B cell (primary cell): ENCODE measurements at regions not wholly inside any gene's neighbourhood (a gene's known extent, or its start where the extent isn't known, plus 50 kb on each side); places are given as distances from the start of the nearest gene placed in this dataset.

Experiments used
- ATAC-seq: fragments of 200-7000 bp; cut with Tn5 transposase; one replicate; pipeline ENCODE4 v1.10.0; 2021; ENCODE audit warnings: low read depth, mild to moderate bottlenecking, moderate number of reproducible peaks, moderate library complexity
- CTCF ChIA-PET: fragments of 350-600 bp; sonication (Branson Sonifier 250); formaldehyde crosslinking; loops from one replicate; lab custom pipeline; 2021; ENCODE audit warnings: antibody characterized with exemption, inconsistent platforms; lab: Charles Lee
- POLR2A ChIA-PET: fragments of 350-600 bp; sonication (Branson Sonifier 250); formaldehyde crosslinking; loops from one replicate; lab custom pipeline; 2021; ENCODE audit warnings: antibody characterized with exemption; lab: Charles Lee
- DNase-seq: peaks from one replicate; pipeline ENCODE4 v3.0.0; 2013
- H2AFZ ChIP-seq: 2 replicates; pipeline ENCODE4 v1.6.1; 2012; ENCODE audit warnings: mild to moderate bottlenecking, low read depth, low read length; ENCODE audit not compliant: insufficient read depth, poor library complexity, severe bottlenecking
- H3K27ac ChIP-seq, 2 donors: 1 replicate in 1 of 2; 2 replicates in 1 of 2; pipeline ENCODE4 v1.5.1; 2012 to 2013; ENCODE audit warnings: low read length in 2 of 2, mild to moderate bottlenecking in 2 of 2, moderate library complexity in 1 of 2
- H3K27me3 ChIP-seq, 4 experiments: fragments of 200-600 bp in 1 of 4; sonication (generic) in 1 of 4; replicated peaks in 1 of 4; 1 replicate in 2 of 4; 2 replicates in 2 of 4; pipeline versions ENCODE4 v1.6.1 to v1.7.0; 2013 to 2016; ENCODE audit warnings: low read length in 3 of 4, mild to moderate bottlenecking in 2 of 4, mixed read lengths in 1 of 4, moderate library complexity in 1 of 4; ENCODE audit not compliant: insufficient read depth in 4 of 4, control insufficient read depth in 3 of 4; ENCODE audit errors: control extremely low read depth in 1 of 4
- H3K36me3 ChIP-seq, 2 experiments: replicated peaks in 1 of 2; 1 replicate in 1 of 2; 2 replicates in 1 of 2; pipeline versions ENCODE4 v1.6.1 to v1.7.1; 2013; ENCODE audit warnings: low read length in 1 of 2; ENCODE audit not compliant: insufficient read depth in 2 of 2, control insufficient read depth in 1 of 2; ENCODE audit errors: control extremely low read depth in 1 of 2, extremely low read depth in 1 of 2
- H3K4me1 ChIP-seq, 2 donors: fragments of 200-600 bp in 1 of 2; sonication (generic) in 1 of 2; 1 replicate in 1 of 2; 2 replicates in 1 of 2; pipeline versions ENCODE4 v1.5.1 to v1.6.1; 2013 to 2017; ENCODE audit warnings: low read length in 2 of 2; ENCODE audit not compliant: control insufficient read depth in 2 of 2, insufficient read depth in 2 of 2
- H3K4me2 ChIP-seq: replicated peaks from 2 replicates; pipeline ENCODE3; 2012; ENCODE audit warnings: mild to moderate bottlenecking, low read depth, low read length; ENCODE audit not compliant: poor library complexity, severe bottlenecking
- H3K4me3 ChIP-seq, 5 experiments: fragments of 200-600 bp in 1 of 5; sonication (generic) in 1 of 5; 1 replicate in 3 of 5; 2 replicates in 2 of 5; pipeline versions ENCODE4 v1.5.1 to v1.7.0; 2011 to 2016; ENCODE audit warnings: low read length in 4 of 5, mild to moderate bottlenecking in 4 of 5, low read depth in 2 of 5, control low read depth in 1 of 5, moderate library complexity in 1 of 5; ENCODE audit not compliant: insufficient read depth in 1 of 5; ENCODE audit errors: control extremely low read depth in 1 of 5, extremely low read depth in 1 of 5
- H3K79me2 ChIP-seq: fragments of 200-600 bp; sonication (generic); one replicate; pipeline ENCODE4 v1.6.0; 2016; ENCODE audit warnings: low read length; ENCODE audit not compliant: control insufficient read depth, insufficient read depth
- H3K9ac ChIP-seq: fragments of 200-600 bp; sonication (generic); 2 replicates; pipeline ENCODE4 v1.6.1; 2017; ENCODE audit warnings: mild to moderate bottlenecking, low read length, moderate library complexity
- H3K9me3 ChIP-seq, 3 donors: one replicate each; pipeline versions ENCODE4 v1.6.1 to v1.7.1; 2013; ENCODE audit warnings: low read length in 2 of 3; ENCODE audit not compliant: control insufficient read depth in 2 of 3, insufficient read depth in 1 of 3; ENCODE audit errors: control extremely low read depth in 1 of 3
- H4K20me1 ChIP-seq: 2 replicates; pipeline ENCODE4 v1.6.0; 2012; ENCODE audit warnings: mild to moderate bottlenecking, low read length; ENCODE audit not compliant: insufficient read depth, control insufficient read depth, poor library complexity, severe bottlenecking
- H3K27ac Mint-ChIP-seq: one replicate; pipeline ENCODE4 v1.8.0; 2021; ENCODE audit warnings: mixed read lengths
- H3K27me3 Mint-ChIP-seq: one replicate; pipeline ENCODE4 v1.8.0; 2021; ENCODE audit warnings: mixed read lengths
- H3K4me1 Mint-ChIP-seq: one replicate; pipeline ENCODE4 v1.8.0; 2021; ENCODE audit warnings: mixed read lengths
- H3K4me3 Mint-ChIP-seq: one replicate; pipeline ENCODE4 v1.8.0; 2021; ENCODE audit warnings: mixed read lengths
- H3K9me3 Mint-ChIP-seq: one replicate; pipeline ENCODE4 v1.8.0; 2022; ENCODE audit warnings: mixed read lengths; ENCODE audit not compliant: insufficient read depth
- CTCF ChIP-seq: fragments of 200-600 bp; IDR thresholded peaks from one replicate; pipeline ENCODE4 v1.8.0; 2022; ENCODE audit warnings: antibody characterized with exemption, mild to moderate bottlenecking
- EZH2 ChIP-seq: IDR thresholded peaks from 2 replicates; pipeline ENCODE4 v1.6.1; 2012; ENCODE audit warnings: borderline replicate concordance, low read depth, mild to moderate bottlenecking, moderate library complexity, low read length; ENCODE audit not compliant: insufficient read depth, poor library complexity, severe bottlenecking
- WGBS: methylation state at CpG from one replicate; pipeline ENCODE4 v1.1.5; 2013; ENCODE audit warnings: missing lambda C conversion rate; ENCODE audit not compliant: insufficient coverage; 5-methylcytosine and 5-hydroxymethylcytosine counted together
- intact Hi-C: fragments of 100-400 bp; cut with micrococcal nuclease; formaldehyde crosslinking; loops from one replicate; pipeline ENCODE4 v1.10.0; 2022

- CTCF ChIA-PET: interaction anchor here (1.0 kb wide), 1 partner anchor 326 kb away, joined by 4 read pairs; no protein-coding TSS in a partner anchor
- Histone ChIP-seq H3K4me3 (no peak overlapping the region), H3K27me3 (no peaks in the 10 kb centered on the region), H2AFZ (no peak overlapping the region), H4K20me1 (no peaks in the 10 kb centered on the region), H3K9me3 (peaks cover 0 to under 1% (median 0%) of the 10 kb centered on the region in 3 donors), H3K9ac (no peak overlapping the region), H3K79me2 (no peaks in the 10 kb centered on the region), H3K4me2 (no peak overlapping the region), H3K27ac (no peak overlapping the region), H3K36me3 (no peaks in the 10 kb centered on the region), H3K4me1 (no peaks in the 10 kb centered on the region)
- Mint-ChIP-seq H3K27me3 (no peaks in the 10 kb centered on the region), H3K27ac (no peak overlapping the region), H3K4me3 (no peak overlapping the region), H3K9me3 (no peaks in the 10 kb centered on the region), H3K4me1 (no peaks in the 10 kb centered on the region)
- WGBS: 100% methylated on average over 1 of the region's 1 CpG
- intact Hi-C loops: no loop called here
- ATAC-seq (no peak), DNase-seq (no peak)
- TF ChIP-seq CTCF (no peak), EZH2 (no peak)
- POLR2A ChIA-PET: no interaction called here
These were observed 160.0 kb downstream of the UBE2E3 start for GRCh38 chr2:181140414-181140813.

GRCh38 chr2:181140928-181141327 is 160.5 kb downstream of the UBE2E3 start:
- H3K4me3 ChIP-seq: no peak overlapping the region
- no peak overlapping the region for H2AFZ ChIP-seq
- no peak overlapping the region for H3K9ac ChIP-seq
- peaks cover 0 to 5% (median 0%) of the 10 kb centered on the region in 3 donors for H3K9me3 ChIP-seq
- H3K79me2 ChIP-seq: no peaks in the 10 kb centered on the region
- Mint-ChIP-seq H3K9me3 (no peaks in the 10 kb centered on the region), H3K27ac (no peak overlapping the region), H3K4me1 (no peaks in the 10 kb centered on the region), H3K27me3 (no peaks in the 10 kb centered on the region), H3K4me3 (no peak overlapping the region)
- no peaks in the 10 kb centered on the region for H3K36me3 ChIP-seq
- TF ChIP-seq EZH2 (no peak), CTCF (no peak)
- no peaks in the 10 kb centered on the region for H4K20me1 ChIP-seq
- no peaks in the 10 kb centered on the region for H3K27me3 ChIP-seq
- no CpG with 5 or more reads among the region's 1 CpG for WGBS
- intact Hi-C loops: no loop called here
- DNase-seq (no peak), ATAC-seq (no peak)
- H3K4me2 ChIP-seq: no peak overlapping the region
- ChIA-PET POLR2A (no interaction called here), CTCF (interaction anchor here (1.0 kb wide), 1 partner anchor 325 kb away, joined by 4 read pairs; no protein-coding TSS in a partner anchor)
- no peaks in the 10 kb centered on the region for H3K4me1 ChIP-seq
- no peak overlapping the region for H3K27ac ChIP-seq
